Islet of Langerhans (tissue), 1 donor: ENCODE measurements at regions not wholly inside any gene's neighbourhood (a gene's known extent, or its start where the extent isn't known, plus 50 kb on each side); places are given as distances from the start of the nearest gene placed in this dataset.
"Not testable (repeated sequence)": the region's sequence is repeated elsewhere in the genome, so short reads cannot be mapped to it uniquely, and the experiment has no call there.

Experiments used
- FAIRE-seq: peaks from one replicate; lab custom pipeline; 2011; peaks lifted over from hg19 to GRCh38; lab: Jason Lieb, UNC

- FAIRE-seq: not testable (repeated sequence)
Measured at GRCh38 chr9:108032079-108032478, 542.5 kb upstream of the KLF4 start.

- not testable (repeated sequence) for FAIRE-seq
Measured at GRCh38 chr9:108031221-108031620, 541.7 kb upstream of the KLF4 start.

- not testable (repeated sequence) for FAIRE-seq
Measured at GRCh38 chr9:108026718-108027117, 537.1 kb upstream of the KLF4 start.

- no peak for FAIRE-seq
Measured at GRCh38 chr9:108024604-108025003, 535.0 kb upstream of the KLF4 start.

- FAIRE-seq: no peak
Measured at GRCh38 chr9:108022246-108022935, 532.8 kb upstream of the KLF4 start.

GRCh38 chr9:108021096-108021710 lies 531.6 kb upstream of the KLF4 start:
- no peak for FAIRE-seq

GRCh38 chr9:108019821-108020220 lies 530.3 kb upstream of the KLF4 start:
- no peak for FAIRE-seq

GRCh38 chr9:108017671-108018070 lies 528.1 kb upstream of the KLF4 start:
- FAIRE-seq: no peak

- no peak for FAIRE-seq
Measured at GRCh38 chr9:108016446-108016845, 526.9 kb upstream of the KLF4 start.

- FAIRE-seq: no peak
Measured at GRCh38 chr9:108015690-108016089, 526.1 kb upstream of the KLF4 start.

GRCh38 chr9:108014353-108014752 lies 524.8 kb upstream of the KLF4 start:
- FAIRE-seq: no peak

- FAIRE-seq: no peak
Measured at GRCh38 chr9:108012886-108013665, 523.5 kb upstream of the KLF4 start.

GRCh38 chr9:108012405-108012804 lies 522.8 kb upstream of the KLF4 start:
- FAIRE-seq: no peak

- FAIRE-seq: no peak
Measured at GRCh38 chr9:108003526-108003925, 514.0 kb upstream of the KLF4 start.

GRCh38 chr9:108002371-108002956 lies 512.9 kb upstream of the KLF4 start:
- FAIRE-seq: no peak

GRCh38 chr9:108001237-108001636 lies 511.7 kb upstream of the KLF4 start:
- FAIRE-seq: no peak

- FAIRE-seq: no peak
Measured at GRCh38 chr9:107999890-108000289, 510.3 kb upstream of the KLF4 start.

- no peak for FAIRE-seq
Measured at GRCh38 chr9:107999011-107999410, 509.4 kb upstream of the KLF4 start.

- no peak for FAIRE-seq
Measured at GRCh38 chr9:107994648-107995047, 505.1 kb upstream of the KLF4 start.

- no peak for FAIRE-seq
Measured at GRCh38 chr9:107992271-107992670, 502.7 kb upstream of the KLF4 start.

- FAIRE-seq: no peak
Measured at GRCh38 chr9:107991581-107991980, 502.0 kb upstream of the KLF4 start.

GRCh38 chr9:107989544-107989943 lies 500.0 kb upstream of the KLF4 start:
- FAIRE-seq: no peak

GRCh38 chr9:107989099-107989498 lies 499.5 kb upstream of the KLF4 start:
- FAIRE-seq: no peak
